GM19238 (cell line): ENCODE measurements at regions not wholly inside any gene's neighbourhood (a gene's known extent, or its start where the extent isn't known, plus 50 kb on each side); places are given as distances from the start of the nearest gene placed in this dataset.

Source experiments
- DNase-seq: peaks from one replicate; pipeline ENCODE4 v3.0.0; 2011; ENCODE audit warnings: low spot score; ENCODE audit not compliant: insufficient read length

DNA sequence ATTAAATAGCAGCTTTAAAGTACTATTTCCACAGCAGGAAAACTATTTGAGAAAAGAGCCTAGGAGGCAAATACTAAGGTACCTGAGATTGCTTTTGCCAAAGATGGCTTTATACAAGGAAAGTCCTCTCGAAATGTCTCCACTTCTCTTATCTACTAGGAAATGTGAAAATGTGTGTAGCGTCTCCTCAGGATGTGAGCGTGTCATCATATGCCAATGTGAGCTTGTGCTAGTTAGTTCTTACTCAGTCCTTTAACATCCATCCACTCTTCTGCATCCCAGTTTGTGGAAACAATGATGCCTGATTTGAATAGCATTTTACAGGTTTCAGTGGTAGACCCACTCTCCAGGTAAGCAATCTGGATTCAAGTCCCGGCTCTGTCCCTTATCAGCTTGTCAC is 421.0 kb downstream of the DYNC2H1 start:
- DNase-seq = no peak

- no peak for DNase-seq
Observed at GRCh38 chr11:103532133-103532788, 423.0 kb downstream of the DYNC2H1 start.

DNA sequence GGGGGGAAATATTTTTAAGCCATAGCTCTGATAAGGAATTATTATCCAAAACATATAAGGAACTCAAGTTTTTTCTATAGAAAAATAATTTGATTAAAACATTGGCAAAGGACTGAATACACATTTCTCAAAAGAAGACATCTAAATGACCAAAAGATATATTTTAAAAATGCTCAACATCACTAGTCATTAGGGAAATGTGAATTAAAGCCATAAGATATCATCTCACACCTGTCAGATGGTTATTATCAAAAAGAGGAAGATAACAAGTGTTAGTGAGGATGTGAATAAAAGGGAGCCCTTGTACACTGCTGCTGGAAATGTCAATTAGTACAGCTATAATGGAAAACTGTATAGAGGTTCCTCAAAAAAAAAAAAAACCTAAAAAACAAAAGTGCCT is 425.0 kb downstream of the DYNC2H1 start:
- DNase-seq = no peak

DNA sequence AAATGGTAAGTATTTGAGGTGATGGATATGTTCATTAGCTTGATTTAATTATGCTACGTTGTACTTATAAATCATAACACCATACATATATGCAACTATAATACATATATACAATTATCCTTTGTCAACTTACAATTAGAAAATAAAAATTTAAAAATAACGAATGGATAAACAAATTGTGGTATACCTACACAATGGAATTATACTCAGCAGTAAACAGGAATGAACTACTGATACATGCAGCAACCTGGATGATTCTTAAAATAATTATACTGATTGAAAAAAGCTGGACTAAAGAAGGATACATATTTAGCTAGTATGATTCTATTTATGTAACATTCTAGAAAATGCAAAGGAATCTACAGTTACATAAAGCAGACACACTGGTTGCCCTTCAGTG is 425.7 kb downstream of the DYNC2H1 start:
- DNase-seq = no peak

DNA sequence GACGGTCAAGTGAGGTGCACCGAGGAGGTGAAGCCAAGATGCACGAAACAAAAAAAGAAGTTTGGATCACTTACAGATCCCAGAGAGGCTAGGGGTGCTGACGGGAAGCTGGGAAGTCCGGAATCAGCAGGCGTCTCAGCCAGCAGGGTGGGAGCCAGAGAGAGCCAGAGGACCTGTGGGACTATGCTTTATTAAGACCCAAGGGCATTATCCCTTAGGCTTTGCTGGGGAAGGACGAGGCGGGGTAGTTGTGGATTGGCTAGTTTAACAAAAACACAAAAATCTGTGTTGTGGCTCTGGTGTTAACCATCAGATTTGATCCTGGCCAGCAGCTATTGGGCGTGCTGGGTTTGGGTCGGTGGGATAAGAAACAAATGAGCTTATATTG is 427.1 kb downstream of the DYNC2H1 start:
- no peak for DNase-seq

GRCh38 chr11:103537904-103538502 is 428.8 kb downstream of the DYNC2H1 start:
- DNase-seq = no peak

DNA sequence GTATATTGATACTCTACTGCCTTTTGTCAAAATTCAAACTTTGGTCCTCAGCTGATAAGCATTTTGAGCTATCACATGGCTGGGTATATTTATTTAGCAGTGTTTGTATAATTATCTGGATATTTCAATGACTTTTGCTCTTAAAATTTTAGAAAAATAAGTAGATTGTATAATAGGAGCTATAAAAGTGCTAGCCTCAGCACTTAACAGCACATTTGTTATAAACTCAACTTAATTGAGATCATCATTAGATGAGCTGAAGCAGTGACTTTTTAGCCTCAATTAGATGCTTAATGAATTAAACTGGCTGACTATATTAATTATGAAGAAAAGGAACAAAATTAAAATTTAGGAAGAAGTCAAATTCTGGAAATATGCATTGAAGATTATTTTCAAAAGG is 429.9 kb downstream of the DYNC2H1 start:
- DNase-seq = no peak

DNA sequence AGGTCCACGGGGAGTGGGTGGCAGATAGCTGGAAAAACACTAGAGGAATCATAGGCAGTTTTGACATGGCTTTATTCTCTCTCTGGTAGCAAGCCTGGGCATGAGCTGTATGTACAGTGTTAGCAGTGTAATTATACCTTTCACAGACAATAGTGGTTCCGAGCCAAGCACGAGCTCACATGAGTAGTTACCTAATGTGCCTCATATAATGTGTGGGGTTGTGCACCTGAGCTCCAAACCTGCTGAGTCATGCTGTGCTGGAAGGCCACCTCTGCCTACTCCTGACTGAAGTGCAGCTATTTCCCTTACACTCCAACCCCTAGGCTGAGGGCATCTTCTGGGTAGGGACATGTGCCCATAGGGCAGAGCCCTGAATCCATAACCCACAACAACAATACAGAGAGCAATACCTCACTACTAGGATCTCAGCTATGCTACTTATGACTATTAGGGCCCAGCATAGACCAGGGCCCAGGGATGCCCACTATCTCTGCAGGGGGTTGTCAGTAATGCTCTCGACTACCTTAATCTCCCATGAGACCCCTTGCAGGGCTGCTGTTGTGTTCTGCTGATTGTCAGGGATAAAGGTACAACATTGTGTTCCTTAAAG is 432.1 kb downstream of the DYNC2H1 start:
- DNase-seq = no peak

DNA sequence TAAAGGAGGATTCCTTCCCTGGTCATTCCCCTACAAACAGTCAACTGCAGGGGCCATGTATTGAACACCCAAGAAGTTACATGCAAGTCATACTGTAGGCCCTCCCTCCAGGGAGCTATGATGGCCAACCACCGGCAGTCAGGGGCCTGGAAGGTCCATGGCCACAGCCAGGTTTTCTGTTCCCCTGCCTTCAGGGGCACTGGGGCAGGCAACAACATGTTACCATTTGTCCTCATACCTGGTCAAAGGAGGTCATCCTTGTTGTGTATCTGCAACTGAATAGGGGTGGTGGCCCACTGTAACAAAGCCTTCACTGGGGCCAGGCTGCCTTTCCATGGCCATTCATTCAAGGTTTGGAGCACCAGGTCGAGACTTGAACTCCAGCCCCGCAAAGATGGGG is 433.6 kb downstream of the DYNC2H1 start:
- DNase-seq = no peak

- DNase-seq = no peak
Observed at GRCh38 chr11:103543456-103543855, 434.2 kb downstream of the DYNC2H1 start.

DNA sequence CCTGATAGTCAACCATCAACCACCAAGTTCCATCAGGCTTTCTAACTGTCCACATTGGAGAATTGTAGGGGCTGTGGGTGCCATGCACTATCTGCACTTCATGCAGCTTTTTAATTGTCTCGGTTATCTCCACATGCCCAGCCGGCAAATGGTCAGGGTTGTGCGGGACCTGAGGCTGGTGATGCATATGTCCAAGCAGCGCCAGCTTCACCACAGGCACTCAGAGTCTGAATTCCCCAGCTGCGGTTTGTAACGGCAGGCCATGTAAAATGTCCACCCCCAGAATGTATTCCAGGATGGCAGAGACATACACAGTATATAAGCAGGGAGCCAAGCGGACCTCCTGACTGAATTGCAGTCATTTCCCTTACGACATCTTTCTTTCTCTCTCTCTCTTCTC is 435.6 kb downstream of the DYNC2H1 start:
- no peak for DNase-seq

DNA sequence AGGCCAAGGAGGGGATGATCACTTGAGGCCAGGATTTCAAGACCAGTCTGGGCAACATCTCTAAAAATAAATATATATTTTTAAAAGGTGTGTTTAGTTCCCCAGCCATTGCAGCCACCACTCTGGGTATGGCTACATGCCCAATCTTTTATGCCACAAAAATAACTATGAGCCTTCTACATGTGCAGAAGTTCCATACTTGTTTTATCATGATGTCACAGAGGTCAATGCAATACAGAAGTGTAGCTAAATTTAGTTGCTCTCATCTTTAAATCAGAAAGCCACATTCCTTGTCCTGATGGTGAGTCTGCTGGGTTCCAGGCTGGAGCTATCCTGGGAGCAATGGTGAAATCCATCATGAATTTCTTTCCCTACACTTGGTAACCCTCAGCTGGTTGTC is 436.3 kb downstream of the DYNC2H1 start:
- no peak for DNase-seq

GRCh38 chr11:103546236-103546635 is 437.0 kb downstream of the DYNC2H1 start:
- DNase-seq = no peak

DNA sequence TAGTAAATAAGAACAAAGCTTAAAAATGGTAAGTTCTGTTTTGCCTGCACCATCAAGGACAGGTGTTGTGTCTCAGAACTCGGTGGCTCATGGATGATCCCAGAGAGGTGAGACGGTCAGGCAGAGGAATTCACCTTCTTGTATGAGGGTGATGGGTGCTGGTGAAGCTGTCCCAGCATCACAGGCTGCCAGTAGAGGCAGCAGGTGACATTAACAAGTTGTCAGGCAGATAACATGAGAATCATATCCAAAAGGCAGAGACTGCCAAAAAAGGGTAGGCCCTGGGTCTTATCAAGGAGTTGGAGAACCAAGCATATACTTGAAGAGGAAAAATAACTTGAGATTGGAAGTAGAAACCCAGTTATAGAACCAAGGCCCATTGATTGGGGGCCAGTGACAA is 437.8 kb downstream of the DYNC2H1 start:
- DNase-seq = no peak

DNA sequence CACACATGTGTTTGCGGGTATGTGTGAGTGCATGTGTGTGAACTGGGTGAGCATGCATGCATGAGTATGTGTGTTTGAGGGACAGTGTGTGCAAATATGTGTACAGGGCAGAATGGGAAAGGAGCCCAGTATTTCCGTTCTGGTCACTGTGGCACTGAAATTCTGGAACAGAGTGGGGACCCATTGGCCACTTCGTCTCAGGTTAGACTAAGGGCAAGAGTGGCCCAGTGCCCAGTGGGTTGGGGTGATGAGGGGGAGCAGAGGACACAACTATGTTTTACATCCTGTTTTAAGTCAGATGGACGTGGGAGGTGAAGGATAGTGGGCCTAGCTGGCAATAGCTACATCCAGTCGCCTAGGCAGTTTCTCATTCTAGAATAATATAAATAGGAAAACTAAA is 438.5 kb downstream of the DYNC2H1 start:
- no peak for DNase-seq

GRCh38 chr11:103548838-103549237 is 439.6 kb downstream of the DYNC2H1 start:
- DNase-seq = no peak

DNA sequence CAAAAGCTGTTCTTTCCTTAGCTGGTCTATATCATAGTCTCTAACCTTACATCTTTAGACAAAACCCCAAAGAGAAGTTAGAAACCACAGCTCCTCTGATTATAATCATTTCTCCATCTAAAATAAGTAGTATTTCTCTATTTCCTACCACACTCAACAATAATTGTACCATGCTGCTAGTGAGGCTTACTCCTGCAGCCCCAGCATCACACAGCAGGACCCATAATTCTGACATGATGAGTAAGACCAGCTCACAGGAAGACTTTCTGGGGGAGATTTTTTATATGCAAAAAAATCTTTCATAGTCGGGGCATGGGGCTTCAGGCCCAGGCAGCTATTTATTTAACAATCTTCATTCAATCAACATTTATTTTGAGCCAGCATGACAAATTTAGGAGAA is 441.6 kb downstream of the DYNC2H1 start:
- DNase-seq = no peak

DNA sequence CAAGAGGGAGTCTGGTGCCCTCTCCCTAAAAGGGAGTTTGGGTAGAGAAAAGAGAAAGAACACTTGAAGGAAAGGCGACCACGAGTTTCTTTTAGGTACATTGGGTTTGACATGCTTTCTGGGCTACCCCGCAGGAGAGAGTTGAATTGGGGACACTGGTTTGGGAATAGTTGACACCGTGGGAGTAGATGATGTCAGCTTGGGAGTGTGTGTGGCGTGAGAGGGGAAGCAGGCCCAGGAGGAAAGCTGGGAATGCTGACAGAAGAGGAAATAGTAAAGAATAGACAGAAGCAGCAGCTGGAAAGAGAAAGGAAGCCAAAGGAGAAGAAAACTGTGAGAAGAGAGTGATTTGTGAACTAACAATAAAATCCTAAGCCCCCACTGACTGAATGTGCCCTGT is 442.9 kb downstream of the DYNC2H1 start:
- no peak for DNase-seq

DNA sequence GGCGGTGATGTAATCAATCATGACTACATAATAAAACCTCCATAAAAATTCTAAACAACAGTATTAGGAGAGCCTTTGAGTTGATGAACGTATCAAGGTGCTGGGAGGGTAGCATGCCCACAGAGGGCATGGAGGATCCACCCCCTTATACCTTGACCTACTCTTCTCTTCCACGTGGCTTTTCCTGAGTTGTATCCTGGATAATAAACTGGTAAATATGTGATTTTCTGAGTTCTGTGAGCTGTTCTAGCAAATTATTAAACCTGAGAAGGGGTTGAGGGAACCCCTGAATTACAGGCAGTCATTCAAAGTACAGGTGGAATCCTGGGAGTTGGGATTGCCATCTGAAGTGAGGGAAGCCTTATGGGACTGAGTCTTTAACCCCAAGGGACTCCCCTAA is 446.9 kb downstream of the DYNC2H1 start:
- DNase-seq = no peak

DNA sequence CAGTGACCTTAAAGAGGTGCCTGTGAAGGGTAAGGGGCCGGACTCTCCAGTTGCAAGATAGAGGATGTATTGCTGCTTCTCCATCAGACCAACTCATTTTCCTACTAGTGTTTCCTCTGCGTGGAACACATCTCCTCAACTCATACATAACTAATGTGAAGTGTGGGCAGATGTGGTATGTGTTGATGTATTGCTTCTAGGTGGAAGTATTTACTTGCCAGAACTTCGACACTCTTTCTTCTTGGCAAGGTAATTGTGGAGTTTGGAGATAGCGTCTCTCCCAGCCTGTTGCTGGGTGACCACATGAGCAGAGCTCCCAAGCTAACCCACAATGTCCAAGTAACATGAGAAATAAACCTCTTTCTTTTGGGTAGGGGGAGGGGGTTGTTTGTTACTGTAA is 456.9 kb downstream of the DYNC2H1 start:
- no peak for DNase-seq

DNA sequence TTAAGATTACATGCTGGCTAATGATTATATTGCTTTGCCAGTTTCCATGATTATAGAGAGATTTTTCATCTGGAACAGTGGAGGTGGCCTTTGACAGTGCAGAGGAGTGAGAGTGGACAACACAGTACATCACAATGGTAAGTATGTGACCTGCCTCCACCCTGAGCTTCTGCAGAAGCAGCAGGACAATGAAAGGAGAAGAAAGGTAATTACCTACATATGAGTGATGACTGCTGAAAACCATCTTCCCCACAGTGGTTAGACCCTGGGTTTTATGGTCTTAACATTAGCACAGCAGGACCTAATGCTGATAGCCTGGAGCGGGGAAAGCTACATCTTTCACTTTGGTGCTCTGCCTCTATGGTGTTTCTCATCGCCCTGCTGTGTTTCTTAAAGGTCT is 454.7 kb upstream of the DDI1 start:
- no peak for DNase-seq

DNA sequence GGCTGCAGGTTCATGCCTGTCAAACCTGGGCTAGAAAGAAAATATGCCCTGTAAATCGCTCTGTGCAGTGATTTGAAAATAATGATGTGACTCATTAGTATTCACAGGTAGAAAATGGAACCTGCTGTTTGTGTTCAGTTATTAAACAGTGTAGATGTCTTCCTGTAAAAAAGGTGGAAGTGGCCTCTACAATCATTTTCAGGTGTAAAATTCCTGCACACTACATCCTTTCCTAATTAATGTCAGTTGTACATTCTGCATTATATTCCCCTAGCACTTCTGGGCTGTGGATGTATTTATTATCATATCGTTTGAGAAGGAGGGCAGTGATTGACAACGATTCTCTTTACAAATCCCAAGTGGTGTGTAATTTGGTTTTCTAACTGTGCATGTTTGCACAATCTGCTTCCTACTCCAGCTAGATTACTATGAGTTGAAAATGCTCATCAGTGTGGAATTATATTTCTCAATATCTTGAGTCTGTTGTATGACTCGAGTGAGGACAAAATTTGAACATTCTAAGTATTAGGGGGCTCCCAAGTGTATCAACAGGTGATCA is 454.0 kb upstream of the DDI1 start:
- no peak for DNase-seq

- no peak for DNase-seq
Observed at GRCh38 chr11:103584021-103584420, 452.4 kb upstream of the DDI1 start.
